IMR-90 (cell line): ENCODE measurements at regions not wholly inside any gene's neighbourhood (a gene's known extent, or its start where the extent isn't known, plus 50 kb on each side); places are given as distances from the start of the nearest gene placed in this dataset.
"Not testable (repeated sequence)": the region's sequence is repeated elsewhere in the genome, so short reads cannot be mapped to it uniquely, and the experiment has no call there.

ENCODE experiments used
- ATAC-seq: fragments of 200-7000 bp; cut with Tn5 transposase; 2 replicates; pipeline ENCODE4 v1.9.1; 2020; ENCODE audit warnings: low read depth, mild to moderate bottlenecking, moderate library complexity
- BruUV-seq: library from RNA; stranded (reverse); fragments of 400-500 nt; replicated peaks from 2 replicates; lab custom pipeline; 2021; lab: Mats Ljungman, UMichigan
- CTCF ChIA-PET: fragments of 300-600 bp; formaldehyde crosslinking; extraction: SDS; loops from one replicate; lab custom pipeline; 2021; ENCODE audit warnings: antibody characterized with exemption; lab: Yijun Ruan, JAX
- POLR2A ChIA-PET: fragments of 300-600 bp; sonication (Branson Sonifier 250); formaldehyde crosslinking; loops from one replicate; lab custom pipeline; 2022; ENCODE audit warnings: antibody characterized with exemption; ENCODE audit not compliant: unreplicated experiment; lab: Charles Lee
- DNase-seq: peaks from one replicate; pipeline ENCODE4 v3.0.0; 2013
- H2AFZ ChIP-seq: replicated peaks from 2 replicates; pipeline ENCODE3; 2013; ENCODE audit warnings: low read length, mild to moderate bottlenecking; ENCODE audit not compliant: poor library complexity
- H2AK5ac ChIP-seq: 2 replicates; pipeline ENCODE4 v1.6.1; 2013; ENCODE audit warnings: low read depth, low read length, inconsistent platforms
- H2AK9ac ChIP-seq: replicated peaks from 2 replicates; pipeline ENCODE3; 2013; ENCODE audit warnings: mild to moderate bottlenecking, low read depth, low read length, moderate library complexity; ENCODE audit not compliant: poor library complexity
- H2BK120ac ChIP-seq: 2 replicates; pipeline ENCODE4 v1.6.1; 2013; ENCODE audit warnings: low read depth, low read length, inconsistent platforms
- H2BK15ac ChIP-seq: 3 replicates; pipeline ENCODE4 v1.6.1; 2013; ENCODE audit warnings: low read depth, low read length, inconsistent platforms
- H2BK20ac ChIP-seq: 2 replicates; pipeline ENCODE4 v1.6.1; 2013; ENCODE audit warnings: low read depth, mild to moderate bottlenecking, inconsistent platforms, low read length, moderate library complexity
- H2BK5ac ChIP-seq: 2 replicates; pipeline ENCODE4 v1.6.1; 2013; ENCODE audit warnings: mild to moderate bottlenecking, low read depth, low read length, inconsistent platforms; ENCODE audit not compliant: poor library complexity, severe bottlenecking
- H3K14ac ChIP-seq: replicated peaks from 2 replicates; pipeline ENCODE4 v1.6.1; 2013; ENCODE audit warnings: low read depth, low read length, inconsistent platforms
- H3K18ac ChIP-seq: 2 replicates; pipeline ENCODE4 v1.6.1; 2013; ENCODE audit warnings: low read depth, low read length, control low read depth
- H3K23ac ChIP-seq: 2 replicates; pipeline ENCODE4 v1.6.1; 2013; ENCODE audit warnings: low read depth, low read length, inconsistent platforms
- H3K27ac ChIP-seq: 2 replicates; pipeline ENCODE4 v1.5.1; 2013; ENCODE audit warnings: mild to moderate bottlenecking, control low read depth, low read length; ENCODE audit not compliant: insufficient read depth
- H3K27me3 ChIP-seq: 2 replicates; pipeline ENCODE4 v1.6.1; 2013; ENCODE audit warnings: low read length; ENCODE audit not compliant: control insufficient read depth, insufficient read depth
- H3K36me3 ChIP-seq: 2 replicates; pipeline ENCODE4 v1.6.1; 2013; ENCODE audit warnings: low read length, mixed read lengths; ENCODE audit not compliant: control insufficient read depth, insufficient read depth
- H3K4ac ChIP-seq: 2 replicates; pipeline ENCODE4 v1.6.1; 2013; ENCODE audit warnings: low read depth, low read length, inconsistent platforms
- H3K4me1 ChIP-seq: 2 replicates; pipeline ENCODE4 v1.6.1; 2013; ENCODE audit warnings: low read length, mixed read lengths; ENCODE audit not compliant: control insufficient read depth, insufficient read depth
- H3K4me2 ChIP-seq: 2 replicates; pipeline ENCODE4 v1.6.1; 2013; ENCODE audit warnings: low read depth, mild to moderate bottlenecking, control low read depth, low read length, moderate library complexity
- H3K4me3 ChIP-seq: 2 replicates; pipeline ENCODE4 v1.5.1; 2013; ENCODE audit warnings: low read depth, mild to moderate bottlenecking, control low read depth, low read length, moderate library complexity; ENCODE audit not compliant: insufficient read depth
- H3K56ac ChIP-seq: 2 replicates; pipeline ENCODE4 v1.6.1; 2013; ENCODE audit warnings: low read length, inconsistent platforms; ENCODE audit not compliant: insufficient read depth; ENCODE audit errors: extremely low read depth
- H3K79me1 ChIP-seq, 2 experiments: 2 replicates each; pipeline ENCODE4 v1.6.1; 2013; ENCODE audit warnings: low read length in 2 of 2, inconsistent platforms in 1 of 2, low read depth in 1 of 2
- H3K9ac ChIP-seq: 2 replicates; pipeline ENCODE4 v1.6.1; 2013; ENCODE audit warnings: low read depth, low read length, control low read depth
- H3K9me1 ChIP-seq: 2 replicates; pipeline ENCODE4 v1.6.1; 2013; ENCODE audit warnings: low read length, inconsistent platforms; ENCODE audit not compliant: insufficient read depth
- H3K9me3 ChIP-seq: 2 replicates; pipeline ENCODE4 v1.6.1; 2013; ENCODE audit warnings: low read length; ENCODE audit not compliant: control insufficient read depth, insufficient read depth
- H4K20me1 ChIP-seq: 2 replicates; pipeline ENCODE4 v1.6.1; 2013; ENCODE audit warnings: low read length, inconsistent platforms; ENCODE audit not compliant: insufficient read depth
- H4K5ac ChIP-seq: 2 replicates; pipeline ENCODE4 v1.6.1; 2013; ENCODE audit warnings: mild to moderate bottlenecking, low read depth, low read length, control low read depth
- H4K8ac ChIP-seq, 2 experiments: 2 replicates each; pipeline ENCODE4 v1.6.1; 2013; ENCODE audit warnings: low read depth in 2 of 2, low read length in 2 of 2, control low read depth in 1 of 2, inconsistent platforms in 1 of 2
- H4K91ac ChIP-seq: 2 replicates; pipeline ENCODE4 v1.6.1; 2013; ENCODE audit warnings: low read depth, low read length, inconsistent platforms; ENCODE audit not compliant: insufficient read depth
- WGBS, 2 experiments: methylation state at CpG; one replicate each; pipeline versions ENCODE4 v1.1.5 to v1.1.7; 2013; ENCODE audit warnings: missing lambda C conversion rate in 2 of 2; ENCODE audit not compliant: insufficient read length in 1 of 2; ENCODE audit errors: extremely low coverage in 2 of 2; 5-methylcytosine and 5-hydroxymethylcytosine counted together
- dilution Hi-C: fragments of 300-500 bp; cut with HindIII; formaldehyde crosslinking; loops from one replicate; pipeline ENCODE4 v1.14.3; 2018; ENCODE audit warnings: low sequenced_read_pairs; ENCODE audit not compliant: unreplicated experiment
- in situ Hi-C: fragments of 300-500 bp; cut with MboI; formaldehyde crosslinking; loops from 3 replicates; pipeline ENCODE4 v1.14.3; 2019; ENCODE audit warnings: low sequenced_read_pairs, inconsistent platforms, mixed read lengths
- intact Hi-C: fragments of 100-400 bp; cut with micrococcal nuclease; formaldehyde crosslinking; loops from 2 replicates; pipeline ENCODE4 v1.10.0; 2022

- H3K27me3 ChIP-seq, H2AK9ac ChIP-seq, CTCF ChIA-PET, H3K4me3 ChIP-seq, H2BK120ac ChIP-seq, H4K5ac ChIP-seq, H2BK5ac ChIP-seq, H3K23ac ChIP-seq, H4K91ac ChIP-seq, H3K56ac ChIP-seq, H3K4me2 ChIP-seq, H3K4ac ChIP-seq, H3K27ac ChIP-seq, ATAC-seq, H4K20me1 ChIP-seq, H3K79me1 ChIP-seq, in situ Hi-C loops, H3K14ac ChIP-seq, H3K18ac ChIP-seq, BruUV-seq, H2BK15ac ChIP-seq, intact Hi-C loops, dilution Hi-C loops, H3K9ac ChIP-seq, H2AFZ ChIP-seq, H3K4me1 ChIP-seq, H3K9me1 ChIP-seq, H2BK20ac ChIP-seq, POLR2A ChIA-PET, H3K36me3 ChIP-seq, H4K8ac ChIP-seq, H3K9me3 ChIP-seq, H2AK5ac ChIP-seq, DNase-seq: not testable (repeated sequence)
- no CpG with 5 or more reads among the region's 4 CpGs for WGBS, 2 experiments
Observed at GRCh38 chr11:3516934-3517567, 124.7 kb downstream of the ART5 start.

- intact Hi-C loops, POLR2A ChIA-PET, H2AFZ ChIP-seq, ATAC-seq, H3K9me1 ChIP-seq, CTCF ChIA-PET, H3K79me1 ChIP-seq, H3K14ac ChIP-seq, H3K27me3 ChIP-seq, H3K9ac ChIP-seq, dilution Hi-C loops, H3K56ac ChIP-seq, H2BK120ac ChIP-seq, H3K4ac ChIP-seq, H2BK20ac ChIP-seq, H3K18ac ChIP-seq, H4K8ac ChIP-seq, H4K5ac ChIP-seq, in situ Hi-C loops, H4K91ac ChIP-seq, H2BK5ac ChIP-seq, H3K4me2 ChIP-seq, H3K23ac ChIP-seq, H3K4me3 ChIP-seq, H3K4me1 ChIP-seq, DNase-seq, H3K27ac ChIP-seq, H3K36me3 ChIP-seq, H4K20me1 ChIP-seq, H2AK5ac ChIP-seq, BruUV-seq, H3K9me3 ChIP-seq, H2BK15ac ChIP-seq, H2AK9ac ChIP-seq: not testable (repeated sequence)
- WGBS, 2 experiments = no CpG with 5 or more reads among the region's 6 CpGs
Observed at GRCh38 chr11:3516345-3516933, 125.4 kb downstream of the ART5 start.
